ENCODE measurements at regions not wholly inside any gene's neighbourhood (a gene's known extent, or its start where the extent isn't known, plus 50 kb on each side); places are given as distances from the start of the nearest gene placed in this dataset.

DNA sequence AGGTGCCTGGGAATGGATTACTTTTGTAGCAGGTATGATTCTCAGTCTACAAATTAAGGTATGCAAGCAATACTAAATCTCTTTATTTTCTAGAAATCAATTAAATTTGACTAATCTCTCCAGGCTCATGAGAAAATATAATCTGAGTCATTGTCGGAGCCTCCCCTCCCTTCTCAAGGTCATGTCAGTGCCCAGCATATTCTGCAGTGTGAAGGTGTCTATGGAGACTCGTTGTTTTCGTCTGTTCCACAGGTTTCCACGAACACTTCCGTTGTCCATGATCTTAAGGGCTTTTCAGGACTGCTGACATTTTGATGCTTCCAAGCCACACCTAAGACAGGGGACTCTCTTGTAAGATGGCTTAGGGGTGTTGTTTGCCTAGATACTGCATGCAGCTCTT lies 56.6 kb upstream of the SCOC start:
- no peak for ATAC-seq
- DNase-seq = no peak

DNA sequence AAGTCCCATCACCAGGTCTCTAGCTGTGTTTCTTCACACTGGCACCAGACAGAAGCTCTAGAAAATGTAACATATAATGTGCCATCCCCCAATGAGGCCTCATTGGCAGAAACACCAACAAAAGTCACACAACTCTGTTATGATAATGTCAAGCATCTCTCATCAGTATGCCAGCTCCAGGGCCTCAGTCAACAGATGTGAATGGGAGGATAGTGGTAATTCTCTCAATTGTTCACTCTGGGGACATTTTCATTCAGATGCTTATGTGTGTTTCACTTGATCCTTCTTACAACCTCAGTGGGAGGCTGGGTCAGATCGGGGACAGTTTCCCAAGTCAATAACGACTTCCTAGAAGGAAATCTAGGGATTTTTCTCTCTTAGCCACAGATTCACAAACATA lies 57.5 kb upstream of the SCOC start:
- DNase-seq (no peak), ATAC-seq (no peak)

DNA sequence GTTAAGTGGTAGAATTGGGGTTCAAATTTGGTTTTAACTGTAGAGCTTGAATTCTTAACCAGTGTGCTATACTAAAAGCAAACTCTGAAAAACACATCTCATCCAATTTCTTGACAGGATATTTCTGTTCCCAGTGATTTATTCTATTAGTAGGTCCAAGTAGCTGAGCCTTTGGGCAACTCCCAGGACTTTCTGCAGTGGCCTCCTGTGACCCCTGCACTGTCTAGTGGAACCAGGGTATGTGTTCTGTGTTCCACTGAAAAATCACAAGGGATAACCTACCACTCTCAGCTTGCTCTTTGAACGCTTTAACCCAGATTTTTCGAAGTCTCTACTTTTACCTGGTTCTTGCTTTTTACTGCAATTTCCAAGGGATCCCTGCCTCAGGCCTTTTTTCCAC lies 58.0 kb upstream of the SCOC start:
- ATAC-seq (no peak), DNase-seq (no peak)

DNA sequence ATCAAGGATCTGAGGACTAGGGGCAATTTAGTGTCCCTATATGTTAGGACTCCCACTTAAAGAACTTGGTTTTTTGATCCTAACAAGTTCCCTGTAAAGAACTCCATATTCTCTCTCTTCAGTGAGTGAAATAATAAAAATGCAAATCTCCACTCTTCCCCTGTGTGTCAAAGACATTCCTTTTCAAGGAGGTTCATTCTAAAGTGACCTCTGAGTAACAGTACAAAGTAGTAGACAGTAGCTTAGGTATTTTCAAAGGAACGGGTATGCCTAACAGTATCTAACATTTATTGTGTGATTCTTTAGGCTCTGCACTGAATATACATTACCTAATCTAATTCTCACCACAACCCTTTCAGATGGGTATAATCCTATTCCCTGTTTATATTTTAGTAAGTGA lies 58.4 kb upstream of the SCOC start:
- no peak for ATAC-seq

DNA sequence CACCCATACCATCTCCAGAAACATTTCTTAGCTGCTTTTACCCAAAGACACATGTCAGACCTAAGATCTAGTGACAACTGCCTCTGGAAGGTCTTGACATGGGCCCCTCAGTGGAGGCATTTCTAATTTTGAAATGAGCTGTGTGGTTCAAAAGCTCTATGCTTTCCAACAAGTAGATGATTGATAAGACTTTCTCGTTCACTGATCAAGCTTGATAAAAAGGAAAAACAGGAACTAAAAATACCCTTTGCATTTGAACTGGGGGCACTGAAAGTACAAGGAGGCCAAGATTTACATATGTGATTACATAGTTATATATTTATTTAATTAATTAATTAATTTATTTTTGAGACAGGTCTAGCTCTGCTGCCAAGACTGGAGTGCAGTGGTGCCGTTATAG lies 61.3 kb upstream of the SCOC start:
- ATAC-seq (no peak), DNase-seq (no peak)

More for the DNA sequence above, 58.4 kb upstream of the SCOC start:
- no peak for DNase-seq

DNA sequence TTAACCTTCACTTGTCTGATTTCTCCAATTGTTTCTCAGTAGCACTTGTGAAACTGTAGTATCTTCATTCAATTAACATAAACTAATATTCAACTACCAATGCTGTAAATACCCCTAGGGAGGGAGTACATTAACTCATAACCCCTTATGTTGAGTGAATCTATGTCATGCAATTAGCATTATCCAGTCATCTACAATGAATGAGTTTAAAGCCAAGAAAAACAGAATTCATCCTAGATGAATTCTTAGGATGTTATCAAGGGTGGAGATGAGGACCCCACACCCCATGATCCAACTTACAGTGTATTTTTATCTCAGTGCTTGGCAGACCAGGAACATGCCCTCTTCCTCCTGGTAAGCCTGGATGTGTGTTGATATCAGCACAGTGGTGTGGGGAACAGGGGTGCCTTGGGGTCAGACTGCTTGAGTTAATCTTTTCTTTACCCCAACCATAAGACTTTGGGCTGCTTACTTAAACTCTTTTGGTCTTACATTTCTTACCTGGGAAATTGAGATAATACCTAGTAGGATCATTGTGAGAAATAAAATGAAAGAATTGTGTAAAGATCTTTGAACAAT lies 62.1 kb upstream of the SCOC start:
- ATAC-seq = no peak
- DNase-seq = no peak

DNA sequence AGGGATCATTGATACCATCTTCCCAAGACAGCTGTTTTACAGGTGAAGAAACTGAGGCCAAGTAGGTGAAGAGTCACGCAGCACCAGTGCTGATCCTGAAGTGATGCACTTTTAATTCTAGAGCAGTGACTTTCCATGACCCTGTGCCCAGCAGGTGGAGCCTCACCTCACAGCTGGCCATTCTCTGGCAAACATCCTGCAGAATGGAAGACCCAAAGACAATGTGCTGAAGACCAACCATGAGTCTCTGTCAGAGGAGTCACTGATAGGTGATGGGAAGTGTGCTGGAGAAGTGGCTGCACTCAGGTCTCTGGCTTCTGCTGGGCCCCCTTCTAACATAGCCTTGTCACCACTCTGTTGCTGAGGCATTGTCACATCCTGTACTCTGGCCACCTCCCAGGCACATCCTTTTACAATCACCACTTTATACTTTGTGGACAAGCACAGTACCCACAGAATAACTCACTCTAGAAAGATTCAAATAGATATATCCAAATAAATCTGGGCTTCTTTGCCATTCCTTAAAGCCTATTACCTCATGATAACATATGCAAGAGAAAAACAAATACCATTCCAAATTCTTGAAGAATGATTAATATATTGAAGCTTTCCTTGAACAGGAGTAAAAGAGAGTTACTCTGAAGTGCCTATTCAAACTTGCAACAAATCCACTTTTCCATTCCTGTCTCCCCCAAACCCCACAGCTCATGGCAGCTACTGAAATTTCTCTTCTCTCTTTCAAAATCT lies 64.1 kb upstream of the SCOC start:
- no peak for DNase-seq

GRCh38 chr4:140308366-140309123 lies 64.9 kb upstream of the SCOC start:
- no peak for DNase-seq

More for the DNA sequence above, 64.1 kb upstream of the SCOC start:
- no peak for ATAC-seq

GRCh38 chr4:140305053-140305452 lies 68.4 kb upstream of the SCOC start:
- DNase-seq (no peak), ATAC-seq (no peak)

More at GRCh38 chr4:140308366-140309123, 64.9 kb upstream of the SCOC start:
- no peak for ATAC-seq

- no peak for DNase-seq
Measured at GRCh38 chr4:140304346-140304745, 69.1 kb upstream of the SCOC start.

DNA sequence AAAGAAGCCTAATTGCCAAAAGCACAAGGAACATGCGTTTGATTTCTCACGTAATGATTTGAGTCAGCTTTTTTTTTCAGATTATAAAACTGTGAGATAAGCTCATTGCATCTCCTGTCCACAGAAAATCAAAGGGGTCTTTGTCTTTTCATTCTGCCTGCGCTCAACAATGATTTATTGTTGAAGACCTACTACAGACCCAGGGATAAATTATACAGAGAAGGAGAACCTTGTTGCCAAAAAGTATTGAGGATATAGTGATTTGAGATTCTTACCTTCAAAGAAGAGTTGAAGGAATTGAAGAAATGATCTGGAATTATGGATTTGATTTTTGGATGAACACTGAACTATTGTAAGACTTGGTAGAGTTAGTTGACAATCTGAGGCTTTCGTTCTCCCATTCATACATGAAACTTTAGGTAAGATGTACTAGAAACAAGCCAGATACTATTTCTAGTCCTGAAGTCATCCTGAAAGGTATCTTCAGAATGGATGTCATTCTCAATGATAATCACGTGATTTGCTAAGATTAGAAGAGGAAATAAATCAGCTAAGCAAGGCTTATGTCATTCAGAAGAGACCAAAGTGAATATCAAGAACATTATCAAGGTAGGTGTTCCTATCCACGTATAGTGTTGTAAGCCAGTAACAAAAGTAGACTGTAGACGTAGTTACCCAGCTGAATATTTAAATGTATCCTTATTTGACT lies 71.1 kb upstream of the SCOC start:
- no peak for ATAC-seq

More at GRCh38 chr4:140304346-140304745, 69.1 kb upstream of the SCOC start:
- ATAC-seq = no peak

GRCh38 chr4:140300271-140300970 lies 73.0 kb upstream of the SCOC start:
- ATAC-seq (peak; percentile 65), DNase-seq (peak; percentile 8)

More for the DNA sequence above, 71.1 kb upstream of the SCOC start:
- no peak for DNase-seq

DNA sequence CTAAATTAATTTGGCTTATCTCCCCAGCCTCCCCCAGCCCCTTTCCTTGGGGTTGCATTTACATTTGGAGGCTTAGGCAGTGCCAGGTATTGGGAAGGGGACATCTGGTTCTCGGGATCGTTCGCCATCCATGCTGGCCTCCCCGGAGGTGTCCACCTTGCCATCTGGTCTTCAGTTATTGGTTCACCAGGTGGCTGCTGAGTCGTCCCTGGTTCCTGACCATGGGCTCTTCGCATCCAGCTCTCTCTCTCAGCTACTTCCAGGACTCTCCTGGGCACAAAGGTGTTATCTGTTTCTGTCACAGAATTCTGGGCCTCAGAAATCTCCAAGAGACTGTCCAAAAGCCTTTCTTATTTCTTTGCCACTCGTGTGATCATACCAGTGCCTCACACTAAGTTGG lies 75.4 kb upstream of the SCOC start:
- ATAC-seq (no peak), DNase-seq (no peak)

- ATAC-seq (no peak), DNase-seq (no peak)
Measured at GRCh38 chr4:140297221-140297570, 76.2 kb upstream of the SCOC start.

DNA sequence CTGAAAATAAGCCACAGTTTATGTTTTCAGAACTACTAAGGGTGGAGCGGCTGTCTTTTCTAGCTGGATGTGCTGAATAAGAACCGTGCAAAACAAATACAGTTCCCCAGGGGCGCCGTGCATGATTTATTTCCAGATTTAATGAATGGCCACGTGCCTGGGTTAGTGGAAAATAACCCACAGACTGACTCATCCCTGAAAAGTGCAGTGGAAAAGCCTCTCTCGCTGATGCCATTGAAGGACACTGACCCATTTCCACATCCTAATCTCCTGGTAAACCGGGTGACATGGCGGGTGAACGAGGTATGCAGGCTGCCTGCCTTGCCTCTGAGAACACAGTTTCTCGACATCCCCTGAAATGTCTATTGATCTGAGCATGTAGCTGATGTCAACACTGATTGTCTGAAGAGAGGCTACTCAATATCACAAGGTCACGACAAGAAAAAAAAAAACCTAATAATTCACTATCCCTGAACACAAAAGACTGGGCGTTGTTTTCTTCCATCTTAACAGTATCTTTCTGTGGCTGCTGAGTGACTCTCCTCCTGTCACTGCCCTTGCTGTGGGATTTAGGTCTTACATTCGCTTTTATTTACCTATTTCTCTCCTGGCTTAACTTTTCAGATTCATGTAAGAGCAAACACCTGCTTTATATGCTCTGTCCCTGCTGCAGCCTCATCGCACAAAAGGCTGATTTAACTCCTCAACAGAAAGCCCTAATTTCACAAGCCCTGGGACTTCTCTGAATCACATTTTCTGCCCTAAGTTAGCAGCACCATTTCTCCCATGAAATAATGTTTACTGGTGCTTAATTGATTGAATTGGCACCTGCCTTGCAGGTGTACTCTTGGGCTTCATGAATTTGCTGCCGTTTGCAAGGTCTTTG lies 76.9 kb upstream of the SCOC start:
- no peak for DNase-seq
- ATAC-seq = no peak

DNA sequence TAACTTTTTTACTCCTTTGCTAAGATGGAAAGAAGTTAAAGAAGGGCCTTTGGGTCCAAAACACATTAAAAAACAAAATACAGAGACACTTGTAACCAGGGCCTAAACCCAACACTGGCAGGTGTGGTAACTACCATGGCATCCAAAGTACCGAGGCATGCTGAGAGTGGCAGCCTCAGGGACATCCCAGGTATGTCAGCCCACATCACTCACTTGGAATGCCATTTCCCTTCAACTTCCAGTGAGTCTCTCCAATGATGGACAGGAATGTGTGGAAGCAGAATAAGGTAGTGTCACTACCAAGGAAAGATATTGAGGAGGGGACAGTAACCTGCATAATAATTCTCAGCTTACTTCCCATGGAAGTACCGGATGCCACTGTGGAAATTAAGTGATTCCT lies 79.5 kb upstream of the SCOC start:
- DNase-seq = no peak
- no peak for ATAC-seq

DNA sequence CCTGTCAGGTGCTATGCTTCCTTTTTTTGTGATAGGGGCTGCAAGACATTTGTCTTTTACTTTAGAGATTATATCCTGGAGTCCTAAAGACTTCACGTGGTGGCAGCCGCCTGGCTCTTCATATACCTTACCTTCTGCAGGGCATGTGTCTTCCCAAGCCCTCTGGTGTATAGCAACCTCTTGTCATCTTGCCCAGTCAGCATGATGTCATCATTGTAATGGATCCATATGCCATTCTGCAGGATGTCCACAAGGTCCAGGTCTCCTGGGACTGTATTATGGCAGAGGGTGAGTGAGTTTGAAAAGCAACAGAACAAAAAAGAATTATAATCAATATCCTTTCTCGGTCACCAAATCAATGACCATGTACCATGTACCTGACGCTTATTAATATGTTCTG lies 82.2 kb upstream of the SCOC start:
- ATAC-seq (no peak), DNase-seq (no peak)

DNA sequence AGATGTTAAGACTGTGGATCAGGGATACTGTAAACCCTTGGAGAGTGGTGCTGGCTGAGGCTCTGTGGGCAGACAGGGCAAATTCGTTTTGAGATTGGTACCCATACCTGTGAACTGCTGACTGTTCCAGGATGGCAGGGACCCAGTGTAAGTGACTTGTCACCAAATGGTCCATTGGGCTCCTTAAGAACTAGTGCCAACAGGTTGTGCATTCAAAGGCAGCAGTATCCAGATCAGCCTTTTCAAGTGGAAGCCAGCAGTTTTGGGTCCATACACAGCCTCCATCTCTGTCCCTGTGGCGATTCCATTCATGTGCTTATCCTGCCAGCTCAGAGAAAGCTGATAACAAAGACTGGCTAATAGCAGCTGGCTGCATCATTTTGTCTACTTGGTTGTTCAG lies 84.0 kb upstream of the SCOC start:
- DNase-seq = no peak
- no peak for ATAC-seq

DNA sequence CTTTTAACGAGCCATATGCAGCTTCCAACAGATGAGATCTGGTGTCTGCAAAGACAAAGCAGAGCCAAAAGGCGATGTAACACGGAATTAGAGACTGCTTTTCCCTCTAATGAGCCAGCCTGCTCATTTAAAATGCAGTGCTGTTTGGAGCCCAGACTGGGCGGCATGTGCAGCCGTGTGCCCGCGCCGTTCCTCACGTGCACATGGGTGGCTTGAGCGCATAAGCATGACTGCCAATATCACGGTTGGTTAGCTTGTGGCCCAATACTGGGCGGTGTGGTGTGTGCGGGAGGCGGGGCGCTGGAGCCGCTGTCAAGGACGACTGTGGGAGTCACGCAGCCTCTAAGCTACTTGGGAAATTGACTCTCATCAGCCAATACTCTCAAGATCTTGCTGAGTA lies 87.0 kb upstream of the SCOC start:
- DNase-seq (no peak), ATAC-seq (no peak)

DNA sequence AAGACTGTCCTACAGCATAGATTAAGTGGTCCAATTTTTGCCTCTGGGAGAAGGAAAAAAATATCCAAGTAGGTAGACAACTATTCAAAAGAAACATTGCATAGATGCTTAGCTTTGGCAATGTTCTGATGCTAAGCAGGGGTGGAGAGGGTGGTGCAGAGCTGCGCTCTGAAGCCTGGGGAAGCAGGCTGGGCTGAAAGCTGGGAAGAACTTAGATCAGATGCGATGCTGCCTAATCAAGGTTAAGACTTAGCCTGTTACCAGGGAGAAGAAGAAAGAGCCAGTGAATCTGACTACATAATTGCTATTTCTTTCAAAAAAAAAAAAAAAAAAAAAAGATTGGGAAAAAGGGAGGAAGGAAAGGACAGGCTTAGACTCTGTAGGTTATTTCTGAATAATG lies 89.0 kb upstream of the SCOC start:
- DNase-seq (no peak), ATAC-seq (no peak)

Measured in stimulated activated naive CD8-positive, alpha-beta T cell treated with anti-CD3 and anti-CD28 coated beads, Interleukin-15, Interleukin-2, amounts not matched to agents 100 U/mL and 50 U/mL, for 24 hours (primary cell).